ENCODE measurements at regions not wholly inside any gene's neighbourhood (a gene's known extent, or its start where the extent isn't known, plus 50 kb on each side); places are given as distances from the start of the nearest gene placed in this dataset.

- Histone ChIP-seq H3K79me2 (ENCODE audit: insufficient read depth, low read depth, low read length) (no peaks in the 10 kb centered on the region), H2AFZ (ENCODE audit: low read length) (no peak overlapping the region), H3K4me2 (ENCODE audit: low read length) (no peak overlapping the region), H3K27ac (ENCODE audit: low read depth, low read length, poor library complexity, severe bottlenecking) (no peak overlapping the region), H3K36me3 (ENCODE audit: insufficient read depth, low read length) (no peaks in the 10 kb centered on the region), H3K4me3 (ENCODE audit: low read depth, low read length, poor library complexity, severe bottlenecking) (no peak overlapping the region), H3K9me3 (ENCODE audit: low read length) (no peaks in the 10 kb centered on the region), H3K4me1 (ENCODE audit: insufficient read depth, low read length, poor library complexity, severe bottlenecking) (no peaks in the 10 kb centered on the region), H4K20me1 (ENCODE audit: insufficient read depth, low read length) (no peaks in the 10 kb centered on the region), H3K9me2 (ENCODE audit: insufficient read depth, low read length) (no peaks in the 10 kb centered on the region)
- no peak for DNase-seq (ENCODE audit: low spot score)
- BruUV-seq (replicated peaks) = no TSS peak
- TF ChIP-seq CTCF (conservative IDR thresholded peaks at IDR 0.05; ENCODE audit: low read length) (no peak), EZH2phosphoT487 (IDR thresholded peaks at IDR 0.05; ENCODE audit: borderline replicate concordance, low read depth, low read length) (no peak)
- intact Hi-C loops (cut with micrococcal nuclease; ENCODE audit: unreplicated experiment) = no loop called here
- POLR2A ChIA-PET = interaction anchor here (0.6 to 1.2 kb wide), 2 partner anchors 12 to 246 kb away, joined by 3 to 4 read pairs; no protein-coding TSS in a partner anchor
- CTCF ChIA-PET (ENCODE audit: unreplicated experiment) = no interaction called here
Observed at GRCh38 chr12:97680751-97681150, 218.1 kb downstream of the RMST start.

- no peak overlapping the region for H3K27ac ChIP-seq (ENCODE audit: low read depth, low read length, poor library complexity, severe bottlenecking)
- no peaks in the 10 kb centered on the region for H4K20me1 ChIP-seq (ENCODE audit: insufficient read depth, low read length)
- H2AFZ ChIP-seq (ENCODE audit: low read length) = no peak overlapping the region
- H3K4me3 ChIP-seq (ENCODE audit: low read depth, low read length, poor library complexity, severe bottlenecking) = no peak overlapping the region
- no peaks in the 10 kb centered on the region for H3K79me2 ChIP-seq (ENCODE audit: insufficient read depth, low read depth, low read length)
- H3K9me2 ChIP-seq (ENCODE audit: insufficient read depth, low read length) = no peaks in the 10 kb centered on the region
- ChIA-PET CTCF (ENCODE audit: unreplicated experiment) (no interaction called here), POLR2A (interaction anchor here (0.6 to 1.2 kb wide), 2 partner anchors 13 to 245 kb away, joined by 3 to 4 read pairs; no protein-coding TSS in a partner anchor)
- no peaks in the 10 kb centered on the region for H3K36me3 ChIP-seq (ENCODE audit: insufficient read depth, low read length)
- intact Hi-C loops (cut with micrococcal nuclease; ENCODE audit: unreplicated experiment) = no loop called here
- no peaks in the 10 kb centered on the region for H3K9me3 ChIP-seq (ENCODE audit: low read length)
- no TSS peak for BruUV-seq (replicated peaks)
- no peak for DNase-seq (ENCODE audit: low spot score)
- TF ChIP-seq CTCF (conservative IDR thresholded peaks at IDR 0.05; ENCODE audit: low read length) (no peak), EZH2phosphoT487 (IDR thresholded peaks at IDR 0.05; ENCODE audit: borderline replicate concordance, low read depth, low read length) (no peak)
- no peak overlapping the region for H3K4me2 ChIP-seq (ENCODE audit: low read length)
- H3K4me1 ChIP-seq (ENCODE audit: insufficient read depth, low read length, poor library complexity, severe bottlenecking) = no peaks in the 10 kb centered on the region
Observed at GRCh38 chr12:97681612-97682504, 219.3 kb downstream of the RMST start.

- POLR2A ChIA-PET = no interaction called here
- Histone ChIP-seq H3K4me3 (ENCODE audit: low read depth, low read length, poor library complexity, severe bottlenecking) (no peak overlapping the region), H3K4me1 (ENCODE audit: insufficient read depth, low read length, poor library complexity, severe bottlenecking) (no peaks in the 10 kb centered on the region), H3K27ac (ENCODE audit: low read depth, low read length, poor library complexity, severe bottlenecking) (no peak overlapping the region), H3K79me2 (ENCODE audit: insufficient read depth, low read depth, low read length) (no peaks in the 10 kb centered on the region), H3K36me3 (ENCODE audit: insufficient read depth, low read length) (no peaks in the 10 kb centered on the region), H4K20me1 (ENCODE audit: insufficient read depth, low read length) (no peaks in the 10 kb centered on the region), H3K4me2 (ENCODE audit: low read length) (no peak overlapping the region), H2AFZ (ENCODE audit: low read length) (no peak overlapping the region), H3K9me3 (ENCODE audit: low read length) (no peaks in the 10 kb centered on the region), H3K9me2 (ENCODE audit: insufficient read depth, low read length) (no peaks in the 10 kb centered on the region)
- no peak for DNase-seq (ENCODE audit: low spot score)
- no TSS peak for BruUV-seq (replicated peaks)
- intact Hi-C loops (cut with micrococcal nuclease; ENCODE audit: unreplicated experiment) = no loop called here
- TF ChIP-seq CTCF (conservative IDR thresholded peaks at IDR 0.05; ENCODE audit: low read length) (no peak), EZH2phosphoT487 (IDR thresholded peaks at IDR 0.05; ENCODE audit: borderline replicate concordance, low read depth, low read length) (no peak)
- CTCF ChIA-PET (ENCODE audit: unreplicated experiment) = no interaction called here
Observed at GRCh38 chr12:97685360-97685759, 222.8 kb downstream of the RMST start.
